ENCODE measurements at regions not wholly inside any gene's neighbourhood (a gene's known extent, or its start where the extent isn't known, plus 50 kb on each side); places are given as distances from the start of the nearest gene placed in this dataset.

- no peak for TF ChIP-seq USF2 (IDR thresholded peaks at IDR 0.05; ENCODE audit: low read depth, low read length)
- no peak for TF ChIP-seq CTCF (conservative IDR thresholded peaks at IDR 0.05; ENCODE audit: low read depth, low read length)
- no peak for TF ChIP-seq ELK1 (IDR thresholded peaks at IDR 0.05; ENCODE audit: borderline replicate concordance, low read depth, low read length)
- no peak for TF ChIP-seq RAD21 (IDR thresholded peaks at IDR 0.05; ENCODE audit: low read length)
- TF ChIP-seq NFE2L2 (IDR thresholded peaks at IDR 0.05; ENCODE audit: low read depth, low read length), result no peak
- no peak for TF ChIP-seq POLR2A (IDR thresholded peaks at IDR 0.05; ENCODE audit: low read depth, low read length)
- TF ChIP-seq RFX5 (IDR thresholded peaks at IDR 0.05; ENCODE audit: low read depth, low read length), result no peak
- no peak for TF ChIP-seq CEBPB (IDR thresholded peaks at IDR 0.05; ENCODE audit: low read depth, low read length)
- TF ChIP-seq MAFK (IDR thresholded peaks at IDR 0.05; ENCODE audit: low read depth, low read length), result no peak
- no peak for TF ChIP-seq RCOR1 (IDR thresholded peaks at IDR 0.05; ENCODE audit: insufficient replicate concordance, low read length)
- no peak for TF ChIP-seq BHLHE40 (IDR thresholded peaks at IDR 0.05; ENCODE audit: low read depth, low read length)
These were observed 181.9 kb downstream of the PABPC4L start for GRCh38 chr4:134019657-134020056.

Measured in IMR-90 (cell line).